ENCODE measurements at regions not wholly inside any gene's neighbourhood (a gene's known extent, or its start where the extent isn't known, plus 50 kb on each side); places are given as distances from the start of the nearest gene placed in this dataset.

DNA sequence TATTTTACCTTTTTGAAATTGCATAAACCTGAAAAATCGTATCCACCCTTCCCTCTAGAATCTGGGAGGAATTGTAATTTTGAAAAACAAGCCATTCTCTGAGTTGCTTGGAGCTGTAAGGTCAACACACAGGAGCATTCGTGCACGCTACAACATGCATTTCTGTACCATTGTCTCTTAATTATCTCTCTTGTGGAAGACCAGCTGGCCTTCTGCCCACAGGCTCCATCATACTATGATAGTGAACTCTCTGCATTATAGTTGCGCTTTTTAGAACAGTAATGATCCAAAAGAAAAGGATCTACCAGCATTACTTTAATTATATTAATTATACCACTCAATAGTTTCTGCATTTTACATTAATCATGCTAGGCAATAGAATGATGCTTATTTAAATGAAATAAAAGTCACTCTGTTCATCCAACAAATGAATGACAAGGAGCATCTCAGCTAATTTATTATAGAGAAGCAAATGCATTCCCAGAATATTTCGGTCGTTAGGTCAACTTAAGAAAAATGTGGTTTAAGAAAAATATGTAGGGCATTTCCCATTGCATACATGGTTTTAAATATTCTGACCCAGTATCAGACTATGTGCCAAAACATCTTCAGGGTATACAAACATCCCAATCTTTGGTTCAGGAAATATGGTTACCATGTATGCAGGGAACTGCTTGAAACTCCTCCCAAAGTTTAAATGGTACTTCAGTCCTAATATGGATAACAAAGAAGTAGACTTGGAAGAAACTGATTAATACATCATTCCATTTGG, 263.5 kb downstream of the TFAP2A start (continued):
- TF ChIP-seq, protein P1, sequence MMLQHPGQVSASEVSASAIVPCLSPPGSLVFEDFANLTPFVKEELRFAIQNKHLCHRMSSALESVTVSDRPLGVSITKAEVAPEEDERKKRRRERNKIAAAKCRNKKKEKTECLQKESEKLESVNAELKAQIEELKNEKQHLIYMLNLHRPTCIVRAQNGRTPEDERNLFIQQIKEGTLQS (IDR thresholded peaks at IDR 0.05): no peak
- TF ChIP-seq SRF (IDR thresholded peaks at IDR 0.05; ENCODE audit: low read depth): no peak
- no peak for TF ChIP-seq POLR2AphosphoS5 (IDR thresholded peaks at IDR 0.05; ENCODE audit: low read depth, low read length)
- no peak for TF ChIP-seq POLR2A (IDR thresholded peaks at IDR 0.05; ENCODE audit: borderline replicate concordance, extremely low read depth, insufficient read depth, insufficient read length)
- TF ChIP-seq EZH2 (IDR thresholded peaks at IDR 0.05): no peak

DNA sequence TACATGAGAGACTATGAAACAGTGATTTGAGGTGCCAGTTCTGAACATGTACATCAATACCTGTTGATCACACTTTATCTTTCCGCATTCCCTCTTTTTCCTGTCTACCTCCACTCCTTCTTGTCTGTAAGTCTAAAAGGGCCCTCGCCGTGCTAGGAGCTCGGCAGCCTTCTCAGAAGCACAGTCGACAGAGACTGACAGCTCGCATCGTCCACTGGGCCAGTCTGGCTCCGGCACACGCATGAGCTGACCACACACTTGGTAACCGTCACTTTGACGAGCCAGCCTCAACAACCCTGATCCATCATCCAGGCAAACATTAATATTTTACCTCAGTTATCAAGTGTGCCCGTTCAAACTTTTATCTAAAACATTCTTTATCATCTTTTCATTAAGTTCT, 265.3 kb downstream of the TFAP2A start:
- CTCF ChIA-PET: no interaction called here

More for the DNA sequence above, 265.3 kb downstream of the TFAP2A start:
- Histone ChIP-seq H3K4me3 (replicated peaks in 1 of 2; ENCODE audit: low read depth in 1 of 2, low read length in 2 of 2) (no peak overlapping the region), H2AFZ (ENCODE audit: low read depth, low read length, poor library complexity, severe bottlenecking) (no peak overlapping the region), H3K4me1 (ENCODE audit: control insufficient read depth in 1 of 2, insufficient read depth in 2 of 2, low read length in 2 of 2) (peaks cover 0 to 4% of the 10 kb centered on the region in 2 experiments; a peak in 1 of 4 replicates), H3K27me3 (ENCODE audit: insufficient read depth, low read length) (no peaks in the 10 kb centered on the region), H3K9ac (ENCODE audit: low read length) (no peak overlapping the region), H3K36me3 (ENCODE audit: control insufficient read depth in 1 of 2, insufficient read depth in 2 of 2, low read length in 2 of 2) (no peaks in the 10 kb centered on the region), H3K9me2 (ENCODE audit: insufficient read depth) (no peaks in the 10 kb centered on the region), H3K4me2 (ENCODE audit: low read length) (no peak overlapping the region), H4K20me1 (ENCODE audit: insufficient read depth) (no peaks in the 10 kb centered on the region), H3K79me2 (ENCODE audit: insufficient read depth, low read length) (no peaks in the 10 kb centered on the region), H3K27ac (ENCODE audit: low read depth, low read length) (no peak overlapping the region), H3K9me3 (ENCODE audit: control insufficient read depth in 1 of 2, insufficient read depth in 1 of 2, low read depth in 1 of 2, low read length in 2 of 2) (no peaks in the 10 kb centered on the region)
- BruUV-seq (replicated peaks): no TSS peak
- ChIA-PET POLR2A (no interaction called here), RAD21 (ENCODE audit: low non-redundant PET in 1 of 2, low total read pairs in 2 of 2, uncharacterized antibody in 2 of 2, unreplicated experiment in 2 of 2) (no interaction called here)
- TF ChIP-seq EGR1 (IDR thresholded peaks at IDR 0.05; ENCODE audit: low read depth) (no peak), EZH2 (IDR thresholded peaks at IDR 0.05) (no peak), ZNF274 (IDR thresholded peaks at IDR 0.05; ENCODE audit: low read depth, low read length) (no peak), SRF (IDR thresholded peaks at IDR 0.05; ENCODE audit: low read depth) (no peak), POLR2AphosphoS5 (IDR thresholded peaks at IDR 0.05; ENCODE audit: low read depth, low read length) (no peak)
- TF ChIP-seq, protein P2, sequence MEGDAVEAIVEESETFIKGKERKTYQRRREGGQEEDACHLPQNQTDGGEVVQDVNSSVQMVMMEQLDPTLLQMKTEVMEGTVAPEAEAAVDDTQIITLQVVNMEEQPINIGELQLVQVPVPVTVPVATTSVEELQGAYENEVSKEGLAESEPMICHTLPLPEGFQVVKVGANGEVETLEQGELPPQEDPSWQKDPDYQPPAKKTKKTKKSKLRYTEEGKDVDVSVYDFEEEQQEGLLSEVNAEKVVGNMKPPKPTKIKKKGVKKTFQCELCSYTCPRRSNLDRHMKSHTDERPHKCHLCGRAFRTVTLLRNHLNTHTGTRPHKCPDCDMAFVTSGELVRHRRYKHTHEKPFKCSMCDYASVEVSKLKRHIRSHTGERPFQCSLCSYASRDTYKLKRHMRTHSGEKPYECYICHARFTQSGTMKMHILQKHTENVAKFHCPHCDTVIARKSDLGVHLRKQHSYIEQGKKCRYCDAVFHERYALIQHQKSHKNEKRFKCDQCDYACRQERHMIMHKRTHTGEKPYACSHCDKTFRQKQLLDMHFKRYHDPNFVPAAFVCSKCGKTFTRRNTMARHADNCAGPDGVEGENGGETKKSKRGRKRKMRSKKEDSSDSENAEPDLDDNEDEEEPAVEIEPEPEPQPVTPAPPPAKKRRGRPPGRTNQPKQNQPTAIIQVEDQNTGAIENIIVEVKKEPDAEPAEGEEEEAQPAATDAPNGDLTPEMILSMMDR (IDR thresholded peaks at IDR 0.05 in 2 of 3, conservative IDR thresholded peaks at IDR 0.05 in 1 of 3; ENCODE audit: borderline replicate concordance in 1 of 3, insufficient read depth in 1 of 3, low read depth in 2 of 3, low read length in 2 of 3): no peak
- TF ChIP-seq, protein P3, sequence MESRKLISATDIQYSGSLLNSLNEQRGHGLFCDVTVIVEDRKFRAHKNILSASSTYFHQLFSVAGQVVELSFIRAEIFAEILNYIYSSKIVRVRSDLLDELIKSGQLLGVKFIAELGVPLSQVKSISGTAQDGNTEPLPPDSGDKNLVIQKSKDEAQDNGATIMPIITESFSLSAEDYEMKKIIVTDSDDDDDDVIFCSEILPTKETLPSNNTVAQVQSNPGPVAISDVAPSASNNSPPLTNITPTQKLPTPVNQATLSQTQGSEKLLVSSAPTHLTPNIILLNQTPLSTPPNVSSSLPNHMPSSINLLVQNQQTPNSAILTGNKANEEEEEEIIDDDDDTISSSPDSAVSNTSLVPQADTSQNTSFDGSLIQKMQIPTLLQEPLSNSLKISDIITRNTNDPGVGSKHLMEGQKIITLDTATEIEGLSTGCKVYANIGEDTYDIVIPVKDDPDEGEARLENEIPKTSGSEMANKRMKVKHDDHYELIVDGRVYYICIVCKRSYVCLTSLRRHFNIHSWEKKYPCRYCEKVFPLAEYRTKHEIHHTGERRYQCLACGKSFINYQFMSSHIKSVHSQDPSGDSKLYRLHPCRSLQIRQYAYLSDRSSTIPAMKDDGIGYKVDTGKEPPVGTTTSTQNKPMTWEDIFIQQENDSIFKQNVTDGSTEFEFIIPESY (IDR thresholded peaks at IDR 0.05; ENCODE audit: extremely low read depth, insufficient replicate concordance, low read length): no peak
- TF ChIP-seq, protein P4, sequence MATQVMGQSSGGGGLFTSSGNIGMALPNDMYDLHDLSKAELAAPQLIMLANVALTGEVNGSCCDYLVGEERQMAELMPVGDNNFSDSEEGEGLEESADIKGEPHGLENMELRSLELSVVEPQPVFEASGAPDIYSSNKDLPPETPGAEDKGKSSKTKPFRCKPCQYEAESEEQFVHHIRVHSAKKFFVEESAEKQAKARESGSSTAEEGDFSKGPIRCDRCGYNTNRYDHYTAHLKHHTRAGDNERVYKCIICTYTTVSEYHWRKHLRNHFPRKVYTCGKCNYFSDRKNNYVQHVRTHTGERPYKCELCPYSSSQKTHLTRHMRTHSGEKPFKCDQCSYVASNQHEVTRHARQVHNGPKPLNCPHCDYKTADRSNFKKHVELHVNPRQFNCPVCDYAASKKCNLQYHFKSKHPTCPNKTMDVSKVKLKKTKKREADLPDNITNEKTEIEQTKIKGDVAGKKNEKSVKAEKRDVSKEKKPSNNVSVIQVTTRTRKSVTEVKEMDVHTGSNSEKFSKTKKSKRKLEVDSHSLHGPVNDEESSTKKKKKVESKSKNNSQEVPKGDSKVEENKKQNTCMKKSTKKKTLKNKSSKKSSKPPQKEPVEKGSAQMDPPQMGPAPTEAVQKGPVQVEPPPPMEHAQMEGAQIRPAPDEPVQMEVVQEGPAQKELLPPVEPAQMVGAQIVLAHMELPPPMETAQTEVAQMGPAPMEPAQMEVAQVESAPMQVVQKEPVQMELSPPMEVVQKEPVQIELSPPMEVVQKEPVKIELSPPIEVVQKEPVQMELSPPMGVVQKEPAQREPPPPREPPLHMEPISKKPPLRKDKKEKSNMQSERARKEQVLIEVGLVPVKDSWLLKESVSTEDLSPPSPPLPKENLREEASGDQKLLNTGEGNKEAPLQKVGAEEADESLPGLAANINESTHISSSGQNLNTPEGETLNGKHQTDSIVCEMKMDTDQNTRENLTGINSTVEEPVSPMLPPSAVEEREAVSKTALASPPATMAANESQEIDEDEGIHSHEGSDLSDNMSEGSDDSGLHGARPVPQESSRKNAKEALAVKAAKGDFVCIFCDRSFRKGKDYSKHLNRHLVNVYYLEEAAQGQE (IDR thresholded peaks at IDR 0.05; ENCODE audit: low read depth): no peak
- intact Hi-C loops (cut with micrococcal nuclease): no loop called here
- ATAC-seq (no peak), DNase-seq (ENCODE audit: low read depth, low spot score) (no peak)
